HG03045 (cell line): ENCODE measurements at regions not wholly inside any gene's neighbourhood (a gene's known extent, or its start where the extent isn't known, plus 50 kb on each side); places are given as distances from the start of the nearest gene placed in this dataset.
"Not testable (repeated sequence)": the region's sequence is repeated elsewhere in the genome, so short reads cannot be mapped to it uniquely, and the experiment has no call there.

Experiments
- ATAC-seq: cut with Tn5 transposase; IDR thresholded peaks from one replicate; pipeline ENCODE4 v1.9.1; 2021; ENCODE audit warnings: mild to moderate bottlenecking, moderate library complexity; ENCODE audit not compliant: unreplicated experiment

- ATAC-seq = no peak
Measured at GRCh38 chr3:177249203-177249602, 51.9 kb upstream of the TBL1XR1 start.

- ATAC-seq = no peak
Measured at GRCh38 chr3:177250151-177250550, 52.9 kb upstream of the TBL1XR1 start.

DNA sequence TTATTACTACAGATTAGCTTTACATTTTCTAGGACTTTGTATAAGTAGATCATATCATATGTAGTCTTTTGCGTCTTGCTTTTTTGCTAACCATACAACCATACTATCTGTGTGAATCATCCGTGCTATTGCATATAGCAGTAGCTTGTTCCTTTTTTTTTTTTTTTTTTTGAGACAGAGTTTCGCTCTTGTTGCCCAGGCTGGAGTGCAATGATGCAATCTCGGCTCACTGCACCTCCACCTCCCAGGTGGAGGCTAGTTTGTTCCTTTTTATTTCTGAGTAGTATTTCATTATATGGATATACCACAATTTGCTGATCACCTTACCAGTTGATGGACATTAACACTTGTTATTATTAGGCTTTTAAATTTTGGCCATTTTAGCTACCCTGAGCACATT, 54.5 kb upstream of the TBL1XR1 start:
- ATAC-seq = no peak

DNA sequence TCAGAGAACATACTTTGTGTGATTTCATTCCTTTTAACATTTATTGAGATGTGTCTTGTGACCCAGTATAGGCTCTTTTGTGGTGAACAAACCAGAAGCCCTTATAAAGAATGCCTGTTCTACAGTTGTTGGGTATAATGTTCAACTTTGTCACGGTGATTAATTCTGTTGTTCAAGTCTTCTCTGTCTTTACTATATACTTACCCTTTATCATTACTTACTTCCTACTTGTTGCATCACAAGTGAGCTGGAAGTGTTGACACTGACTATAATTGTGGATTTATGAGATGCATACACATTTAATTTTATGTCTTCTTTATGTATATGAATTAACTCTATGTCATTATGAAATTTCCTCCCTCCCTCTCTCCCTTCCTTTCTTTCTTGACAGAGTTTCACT, 59.7 kb upstream of the TBL1XR1 start:
- no peak for ATAC-seq

DNA sequence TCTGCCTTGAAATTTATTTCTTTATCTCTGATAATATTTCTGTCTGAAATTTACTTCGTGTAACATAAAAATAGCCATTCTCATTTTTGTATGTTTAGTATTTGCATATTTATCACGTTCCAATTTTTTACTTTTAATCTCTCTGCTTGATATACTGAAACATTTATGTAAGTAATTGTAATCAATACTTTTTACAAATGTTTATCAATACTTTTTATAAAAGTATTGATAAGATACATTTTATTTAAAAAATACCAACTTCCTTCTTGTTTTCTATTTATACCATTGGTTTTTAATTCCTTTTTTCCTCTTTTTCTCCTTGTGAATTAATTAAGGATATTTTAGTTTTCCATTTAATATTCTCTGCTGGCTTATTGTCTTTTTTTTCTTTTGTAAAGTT, 60.3 kb upstream of the TBL1XR1 start:
- ATAC-seq = no peak

GRCh38 chr3:177262396-177262795, 65.1 kb upstream of the TBL1XR1 start:
- no peak for ATAC-seq

DNA sequence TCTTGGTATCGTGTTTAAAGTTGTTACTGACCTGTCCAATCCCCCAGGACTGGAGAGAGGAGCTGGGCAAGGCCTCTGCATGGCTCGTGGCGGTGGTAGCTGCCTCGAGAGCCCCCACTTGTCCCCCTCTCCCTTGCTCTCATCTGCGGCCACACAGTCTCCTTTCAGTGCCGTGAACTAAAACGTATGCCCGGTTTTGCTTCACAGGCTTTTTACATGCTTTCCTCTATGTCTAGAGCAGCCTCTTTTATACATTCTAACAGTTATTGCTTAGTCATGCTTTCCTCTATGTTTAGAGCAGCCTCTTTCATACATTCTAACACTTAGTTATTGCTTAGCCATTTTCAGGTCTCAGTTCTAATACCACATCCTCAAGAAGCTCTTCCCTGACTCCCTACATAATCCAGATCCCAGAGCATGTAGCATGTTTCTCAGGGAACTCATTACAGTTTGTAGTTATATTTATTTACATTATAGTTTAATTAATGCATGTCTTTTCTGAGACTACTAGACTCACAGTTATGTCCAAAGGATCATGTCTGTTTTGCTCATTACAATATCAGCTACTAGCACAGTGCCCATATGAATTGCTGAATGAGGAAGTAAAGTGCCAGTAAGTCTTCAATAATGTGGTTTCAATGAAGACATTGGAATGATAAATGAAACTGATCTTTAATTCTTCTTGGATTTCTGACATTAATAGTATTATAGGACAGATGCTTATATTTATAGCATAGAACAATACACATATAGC, 66.5 kb upstream of the TBL1XR1 start:
- ATAC-seq = no peak

GRCh38 chr3:177271811-177272501, 74.7 kb upstream of the TBL1XR1 start:
- ATAC-seq = not testable (repeated sequence)

DNA sequence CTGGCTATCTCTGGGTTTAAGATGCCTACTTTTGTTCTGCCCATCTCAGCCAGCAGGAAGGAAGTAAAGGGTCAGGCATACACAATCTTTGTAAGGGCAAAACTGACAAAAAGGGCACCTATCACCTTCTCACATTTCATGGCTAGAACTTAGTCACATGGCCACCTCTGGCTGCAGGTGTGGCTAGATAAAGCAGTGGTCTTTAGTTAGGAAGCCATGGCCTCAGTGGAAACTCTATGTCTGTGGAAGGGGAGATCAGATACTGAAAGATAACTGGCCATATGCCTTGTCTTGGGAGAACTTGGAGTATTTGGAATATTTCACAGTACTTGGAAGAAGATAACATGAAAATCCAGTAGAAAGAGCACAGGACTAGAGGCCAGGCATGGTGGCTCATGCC, 80.7 kb upstream of the TBL1XR1 start:
- no peak for ATAC-seq

GRCh38 chr3:177279118-177279815, 82.0 kb upstream of the TBL1XR1 start:
- no peak for ATAC-seq

DNA sequence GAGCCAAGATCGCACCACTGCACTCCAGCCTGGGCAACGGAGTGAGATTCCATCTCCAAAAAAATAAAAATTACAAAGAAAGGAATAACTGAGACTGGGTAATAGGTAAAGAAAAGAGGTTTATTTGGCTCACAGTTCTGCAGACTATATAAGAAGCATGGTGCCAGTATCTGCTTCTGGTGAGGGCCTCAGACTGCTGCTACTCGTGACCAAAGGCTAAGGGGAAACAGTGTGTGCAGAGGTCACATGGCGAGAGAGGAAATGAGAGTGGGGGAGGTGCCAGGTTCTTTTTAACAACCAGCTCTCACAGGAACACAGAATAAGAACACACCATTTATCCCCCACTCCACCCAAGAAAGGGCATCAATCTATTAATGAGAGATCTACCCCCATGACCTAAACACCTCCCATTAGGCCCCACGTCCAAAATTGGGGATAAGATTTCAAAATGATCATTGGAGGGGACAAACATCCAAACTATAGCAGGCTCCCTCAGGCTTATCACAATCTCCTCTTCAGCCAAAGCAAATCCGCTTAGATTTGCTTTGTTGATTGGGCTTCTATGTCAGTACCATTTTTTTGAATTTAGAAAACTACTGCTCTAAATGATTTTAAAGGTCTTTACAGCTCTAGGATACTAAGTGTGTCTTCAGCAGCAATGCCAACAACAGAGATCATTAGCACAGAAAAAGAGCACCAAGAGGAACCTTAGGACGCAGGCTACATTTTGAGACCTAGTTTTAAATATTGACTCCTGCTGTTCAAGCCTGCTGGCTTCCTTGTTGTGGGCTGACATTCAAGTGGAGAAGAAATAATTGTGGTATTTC, 84.2 kb upstream of the TBL1XR1 start:
- ATAC-seq = no peak

DNA sequence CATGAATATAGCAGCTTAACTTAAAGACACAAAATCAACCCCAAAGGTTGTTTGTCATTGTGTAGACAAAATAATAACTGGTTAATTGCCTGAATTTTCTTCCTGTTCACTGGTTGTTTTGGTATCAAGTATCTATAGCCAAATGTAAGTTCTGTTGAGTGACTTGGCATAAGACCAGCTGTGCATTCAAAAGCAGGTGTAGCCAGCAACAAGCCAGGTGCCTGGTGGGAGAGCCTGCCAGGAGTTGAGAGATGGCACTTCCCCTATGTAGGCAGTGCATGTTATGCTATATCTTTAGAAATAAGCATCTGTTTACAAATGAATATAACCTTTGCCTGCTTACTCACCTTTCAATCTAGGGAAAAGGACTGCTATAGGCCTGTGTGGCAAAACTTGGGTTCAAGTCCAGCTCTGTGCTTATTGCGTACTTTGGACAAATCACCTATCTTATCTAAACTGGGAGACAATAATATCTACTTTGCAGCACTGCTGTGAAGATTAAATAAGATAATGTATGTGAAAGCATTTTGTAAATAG, 84.9 kb upstream of the TBL1XR1 start:
- ATAC-seq = no peak

- no peak for ATAC-seq
Measured at GRCh38 chr3:177283983-177284382, 86.7 kb upstream of the TBL1XR1 start.

GRCh38 chr3:177284383-177284881, 87.2 kb upstream of the TBL1XR1 start:
- no peak for ATAC-seq

DNA sequence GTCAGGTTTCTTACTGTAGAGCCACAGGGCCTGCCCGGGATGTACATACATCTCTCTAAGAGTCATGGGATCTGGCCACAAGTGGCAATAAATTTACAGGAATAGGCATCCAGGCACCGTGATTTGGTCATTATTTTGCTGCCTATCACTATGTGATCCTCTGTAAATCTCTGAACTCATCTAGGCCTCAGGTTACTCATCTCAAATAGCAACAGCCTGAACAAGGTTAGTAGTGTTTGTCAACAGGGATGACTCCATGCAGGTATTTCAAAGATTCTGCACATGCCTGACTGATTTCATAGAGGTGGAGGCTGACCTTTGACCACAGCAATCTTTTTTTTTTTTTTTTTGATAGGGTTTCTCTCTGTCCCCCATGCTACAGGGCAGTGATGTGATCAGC, 88.8 kb upstream of the TBL1XR1 start:
- ATAC-seq = no peak

GRCh38 chr3:177287231-177287630, 89.9 kb upstream of the TBL1XR1 start:
- ATAC-seq = no peak

GRCh38 chr3:177290633-177291032, 93.4 kb upstream of the TBL1XR1 start:
- no peak for ATAC-seq

DNA sequence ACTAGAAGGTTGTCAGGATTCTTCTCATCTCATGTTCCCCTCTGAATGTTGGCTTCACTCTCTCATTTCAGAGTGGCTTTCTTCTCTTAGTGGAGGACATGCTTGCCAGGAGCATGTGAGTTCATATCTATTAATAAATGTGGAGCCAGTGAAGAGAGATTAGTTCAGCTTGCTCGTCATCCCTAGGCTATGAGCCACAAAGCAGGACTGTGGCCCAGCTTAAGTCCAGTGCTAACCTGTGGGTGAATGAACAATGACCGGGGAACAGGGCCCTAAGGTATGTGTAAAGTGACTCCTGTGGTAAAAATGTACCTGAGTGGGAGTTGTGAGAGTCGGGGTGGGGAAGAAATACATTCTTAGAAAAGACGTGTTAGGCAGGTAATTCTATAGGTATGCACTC, 96.9 kb upstream of the TBL1XR1 start:
- no peak for ATAC-seq

DNA sequence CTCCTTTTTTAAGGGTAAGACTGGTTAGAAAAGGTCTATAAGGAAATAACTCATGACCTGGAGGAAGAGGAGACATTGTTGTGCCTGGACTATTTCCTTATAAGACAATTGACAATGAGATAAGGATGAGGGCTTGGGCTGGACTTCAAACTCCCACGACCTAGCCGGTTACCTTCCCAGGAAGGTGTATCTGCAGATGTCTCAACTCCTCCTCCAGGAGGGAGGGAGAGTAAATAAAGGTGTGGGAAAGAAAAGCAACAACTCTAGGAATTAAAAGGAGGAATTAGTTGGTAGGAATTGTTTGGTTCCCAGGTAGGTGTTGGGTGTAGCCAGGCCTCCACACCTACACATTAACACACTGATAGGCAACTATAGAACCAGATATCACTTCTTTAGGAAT, 97.8 kb upstream of the TBL1XR1 start:
- ATAC-seq = no peak

DNA sequence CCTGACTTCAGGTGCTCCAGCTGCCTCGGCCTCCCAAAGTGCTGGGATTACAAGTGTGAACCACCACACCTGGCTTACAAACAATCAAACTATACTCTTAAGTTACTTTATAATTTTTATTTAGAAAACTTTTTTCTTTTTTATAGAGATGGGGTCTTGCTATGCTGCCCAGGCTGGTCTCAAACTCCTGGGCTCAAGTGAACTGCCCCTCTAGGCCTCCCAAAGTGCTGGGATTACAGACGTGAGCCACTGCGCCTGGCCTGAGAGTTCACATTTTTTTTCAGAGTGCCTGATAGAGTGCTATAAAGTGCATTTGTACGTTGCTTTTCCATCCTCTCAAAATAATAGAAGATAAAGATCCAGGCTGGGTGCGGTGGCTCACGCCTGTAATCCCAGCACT, 102.0 kb upstream of the TBL1XR1 start:
- ATAC-seq = no peak
